ENCODE measurements at regions not wholly inside any gene's neighbourhood (a gene's known extent, or its start where the extent isn't known, plus 50 kb on each side); places are given as distances from the start of the nearest gene placed in this dataset.
"Not testable (repeated sequence)": the region's sequence is repeated elsewhere in the genome, so short reads cannot be mapped to it uniquely, and the experiment has no call there.

GRCh38 chr2:107530046-107530445 lies 296.6 kb upstream of the RGPD4 start:
- no peaks in the 10 kb centered on the region for H3K79me2 ChIP-seq (ENCODE audit: control insufficient read depth, insufficient read depth, low read length)
- TF ChIP-seq EZH2 (IDR thresholded peaks at IDR 0.05; ENCODE audit: borderline replicate concordance, insufficient read depth, low read depth, low read length, poor library complexity, severe bottlenecking) = no peak
- TF ChIP-seq, protein P1, sequence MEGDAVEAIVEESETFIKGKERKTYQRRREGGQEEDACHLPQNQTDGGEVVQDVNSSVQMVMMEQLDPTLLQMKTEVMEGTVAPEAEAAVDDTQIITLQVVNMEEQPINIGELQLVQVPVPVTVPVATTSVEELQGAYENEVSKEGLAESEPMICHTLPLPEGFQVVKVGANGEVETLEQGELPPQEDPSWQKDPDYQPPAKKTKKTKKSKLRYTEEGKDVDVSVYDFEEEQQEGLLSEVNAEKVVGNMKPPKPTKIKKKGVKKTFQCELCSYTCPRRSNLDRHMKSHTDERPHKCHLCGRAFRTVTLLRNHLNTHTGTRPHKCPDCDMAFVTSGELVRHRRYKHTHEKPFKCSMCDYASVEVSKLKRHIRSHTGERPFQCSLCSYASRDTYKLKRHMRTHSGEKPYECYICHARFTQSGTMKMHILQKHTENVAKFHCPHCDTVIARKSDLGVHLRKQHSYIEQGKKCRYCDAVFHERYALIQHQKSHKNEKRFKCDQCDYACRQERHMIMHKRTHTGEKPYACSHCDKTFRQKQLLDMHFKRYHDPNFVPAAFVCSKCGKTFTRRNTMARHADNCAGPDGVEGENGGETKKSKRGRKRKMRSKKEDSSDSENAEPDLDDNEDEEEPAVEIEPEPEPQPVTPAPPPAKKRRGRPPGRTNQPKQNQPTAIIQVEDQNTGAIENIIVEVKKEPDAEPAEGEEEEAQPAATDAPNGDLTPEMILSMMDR (IDR thresholded peaks at IDR 0.05) = no peak
- ATAC-seq (ENCODE audit: low read depth) = no peak
- no peaks in the 10 kb centered on the region for H3K9me3 ChIP-seq (ENCODE audit: control extremely low read depth in 1 of 3, control insufficient read depth in 2 of 3, insufficient read depth in 1 of 3, low read length in 2 of 3)
- H3K36me3 ChIP-seq (replicated peaks in 1 of 2; ENCODE audit: control extremely low read depth in 1 of 2, control insufficient read depth in 1 of 2, extremely low read depth in 1 of 2, insufficient read depth in 2 of 2, low read length in 1 of 2) = no peaks in the 10 kb centered on the region
- H3K4me2 ChIP-seq (replicated peaks; ENCODE audit: low read depth, low read length, poor library complexity, severe bottlenecking) = no peak overlapping the region
- Mint-ChIP-seq H3K9me3 (ENCODE audit: insufficient read depth) (peaks cover 9% of the 10 kb centered on the region), H3K4me1 (no peaks in the 10 kb centered on the region), H3K27ac (no peak overlapping the region), H3K4me3 (no peak overlapping the region), H3K27me3 (no peaks in the 10 kb centered on the region)
- whole genome bisulfite sequencing (ENCODE audit: insufficient coverage) = no CpG with 5 or more reads among the region's 1 CpG
- no peak overlapping the region for H3K4me3 ChIP-seq (ENCODE audit: control extremely low read depth in 1 of 5, extremely low read depth in 1 of 5, insufficient read depth in 1 of 5, low read depth in 2 of 5, low read length in 4 of 5)
- intact Hi-C loops (cut with micrococcal nuclease) = no loop called here
- H3K9ac ChIP-seq (ENCODE audit: low read length) = no peak overlapping the region
- H2AFZ ChIP-seq (ENCODE audit: insufficient read depth, low read depth, low read length, poor library complexity, severe bottlenecking) = no peak overlapping the region
- no peaks in the 10 kb centered on the region for H3K4me1 ChIP-seq (ENCODE audit: control insufficient read depth in 2 of 2, insufficient read depth in 2 of 2, low read length in 2 of 2)
- ChIA-PET CTCF (no interaction called here), POLR2A (no interaction called here)
- H4K20me1 ChIP-seq (ENCODE audit: control insufficient read depth, insufficient read depth, low read length, poor library complexity, severe bottlenecking) = no peaks in the 10 kb centered on the region
- no peak overlapping the region for H3K27ac ChIP-seq (ENCODE audit: low read length in 2 of 2)
- H3K27me3 ChIP-seq (replicated peaks in 1 of 4; ENCODE audit: control extremely low read depth in 1 of 4, control insufficient read depth in 3 of 4, insufficient read depth in 4 of 4, low read length in 3 of 4) = no peaks in the 10 kb centered on the region
- no peak for DNase-seq

DNA sequence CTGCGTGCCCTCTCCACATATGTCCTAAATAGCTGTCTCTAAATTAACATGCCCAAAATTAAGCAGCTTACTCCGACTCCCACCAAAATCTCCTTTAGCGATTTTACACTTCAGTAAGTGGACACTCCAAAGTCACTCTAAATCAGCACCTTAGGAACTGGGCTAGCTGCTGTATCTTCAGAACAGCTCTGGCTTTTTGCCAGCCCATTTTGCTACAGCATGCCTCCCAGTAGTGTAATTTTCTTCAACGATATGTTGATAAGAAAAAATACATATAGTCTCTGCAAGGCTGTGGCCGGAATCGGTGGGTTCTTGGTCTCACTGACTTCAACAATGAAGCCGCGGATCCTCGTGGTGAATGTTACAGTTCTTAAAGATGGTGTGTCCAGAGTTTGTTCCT lies 291.8 kb upstream of the RGPD4 start:
- intact Hi-C loops (cut with micrococcal nuclease) = no loop called here
- H4K20me1 ChIP-seq (ENCODE audit: control insufficient read depth, insufficient read depth, low read length, poor library complexity, severe bottlenecking) = no peaks in the 10 kb centered on the region
- H3K4me2 ChIP-seq (replicated peaks; ENCODE audit: low read depth, low read length, poor library complexity, severe bottlenecking) = no peak overlapping the region
- Mint-ChIP-seq H3K9me3 (ENCODE audit: insufficient read depth) (peaks cover 1% of the 10 kb centered on the region), H3K4me1 (no peaks in the 10 kb centered on the region), H3K27me3 (no peaks in the 10 kb centered on the region), H3K4me3 (no peak overlapping the region), H3K27ac (no peak overlapping the region)
- H3K27ac ChIP-seq (ENCODE audit: low read length in 2 of 2) = no peak overlapping the region
- H3K27me3 ChIP-seq (replicated peaks in 1 of 4; ENCODE audit: control extremely low read depth in 1 of 4, control insufficient read depth in 3 of 4, insufficient read depth in 4 of 4, low read length in 3 of 4) = no peaks in the 10 kb centered on the region
- no peak overlapping the region for H2AFZ ChIP-seq (ENCODE audit: insufficient read depth, low read depth, low read length, poor library complexity, severe bottlenecking)
- WGBS (ENCODE audit: insufficient coverage) = 93% methylated on average over 9 of the region's 9 CpGs
- no peak for ATAC-seq (ENCODE audit: low read depth)
- no peaks in the 10 kb centered on the region for H3K36me3 ChIP-seq (replicated peaks in 1 of 2; ENCODE audit: control extremely low read depth in 1 of 2, control insufficient read depth in 1 of 2, extremely low read depth in 1 of 2, insufficient read depth in 2 of 2, low read length in 1 of 2)
- no peak for TF ChIP-seq EZH2 (IDR thresholded peaks at IDR 0.05; ENCODE audit: borderline replicate concordance, insufficient read depth, low read depth, low read length, poor library complexity, severe bottlenecking)
- TF ChIP-seq, protein P1 (IDR thresholded peaks at IDR 0.05) = no peak
- H3K79me2 ChIP-seq (ENCODE audit: control insufficient read depth, insufficient read depth, low read length) = no peaks in the 10 kb centered on the region
- POLR2A ChIA-PET = no interaction called here
- DNase-seq = no peak
- peaks cover 0 to 7% (median 0%) of the 10 kb centered on the region in 3 donors for H3K9me3 ChIP-seq (ENCODE audit: control extremely low read depth in 1 of 3, control insufficient read depth in 2 of 3, insufficient read depth in 1 of 3, low read length in 2 of 3)
- no peak overlapping the region for H3K9ac ChIP-seq (ENCODE audit: low read length)
- no peaks in the 10 kb centered on the region for H3K4me1 ChIP-seq (ENCODE audit: control insufficient read depth in 2 of 2, insufficient read depth in 2 of 2, low read length in 2 of 2)
- CTCF ChIA-PET = no interaction called here
- no peak overlapping the region for H3K4me3 ChIP-seq (ENCODE audit: control extremely low read depth in 1 of 5, extremely low read depth in 1 of 5, insufficient read depth in 1 of 5, low read depth in 2 of 5, low read length in 4 of 5)

DNA sequence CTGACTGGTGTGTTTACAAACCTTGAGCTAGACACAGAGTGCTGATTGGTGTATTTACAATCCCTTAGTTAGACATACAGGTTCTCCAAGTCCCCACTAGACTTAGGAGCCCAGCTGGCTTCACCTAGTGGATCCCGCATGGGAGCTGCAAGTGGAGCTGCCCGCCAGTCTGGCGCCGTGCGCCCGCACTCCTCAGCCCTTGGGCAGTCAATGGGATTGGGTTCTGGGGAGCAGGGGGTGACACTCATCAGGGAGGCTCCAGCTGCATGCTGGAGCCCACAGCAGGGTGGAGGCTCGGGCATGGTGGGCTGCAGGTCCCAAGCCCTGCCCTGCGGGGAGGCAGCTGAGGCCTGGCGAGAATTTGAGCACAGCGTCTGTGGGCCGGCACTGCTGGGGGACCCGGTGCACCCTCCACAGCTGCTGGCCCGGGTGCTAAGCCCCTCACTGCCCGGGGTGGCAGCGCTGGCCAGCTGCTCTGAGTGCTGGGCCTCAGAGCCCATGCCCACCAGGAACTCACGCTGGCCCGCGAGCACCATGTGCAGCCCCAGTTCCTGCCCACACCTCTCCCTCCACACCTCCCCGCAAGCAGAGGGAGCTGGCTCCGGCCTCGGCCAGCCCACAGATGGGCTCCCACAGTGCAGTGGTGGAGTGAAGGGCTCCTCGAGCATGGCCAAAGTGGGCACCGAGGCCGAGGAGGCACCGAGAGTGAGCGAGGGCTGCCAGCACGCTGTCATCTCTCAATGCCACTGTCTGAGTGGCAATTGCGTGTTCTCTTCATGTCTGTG lies 290.6 kb upstream of the RGPD4 start:
- 86% methylated on average over 23 of the region's 28 CpGs for WGBS (ENCODE audit: insufficient coverage)
- intact Hi-C loops (cut with micrococcal nuclease); POLR2A ChIA-PET; ATAC-seq (ENCODE audit: low read depth); H3K4me3 Mint-ChIP-seq; H3K27me3 ChIP-seq (replicated peaks in 1 of 4; ENCODE audit: control extremely low read depth in 1 of 4, control insufficient read depth in 3 of 4, insufficient read depth in 4 of 4, low read length in 3 of 4); H3K4me2 ChIP-seq (replicated peaks; ENCODE audit: low read depth, low read length, poor library complexity, severe bottlenecking); H3K27ac ChIP-seq (ENCODE audit: low read length in 2 of 2); H3K4me1 Mint-ChIP-seq; H3K9ac ChIP-seq (ENCODE audit: low read length); H3K36me3 ChIP-seq (replicated peaks in 1 of 2; ENCODE audit: control extremely low read depth in 1 of 2, control insufficient read depth in 1 of 2, extremely low read depth in 1 of 2, insufficient read depth in 2 of 2, low read length in 1 of 2); H3K4me1 ChIP-seq (ENCODE audit: control insufficient read depth in 2 of 2, insufficient read depth in 2 of 2, low read length in 2 of 2); H4K20me1 ChIP-seq (ENCODE audit: control insufficient read depth, insufficient read depth, low read length, poor library complexity, severe bottlenecking); H3K27me3 Mint-ChIP-seq; H3K4me3 ChIP-seq (ENCODE audit: control extremely low read depth in 1 of 5, extremely low read depth in 1 of 5, insufficient read depth in 1 of 5, low read depth in 2 of 5, low read length in 4 of 5); H3K27ac Mint-ChIP-seq; H3K9me3 Mint-ChIP-seq (ENCODE audit: insufficient read depth); CTCF ChIA-PET; H3K79me2 ChIP-seq (ENCODE audit: control insufficient read depth, insufficient read depth, low read length); H3K9me3 ChIP-seq (ENCODE audit: control extremely low read depth in 1 of 3, control insufficient read depth in 2 of 3, insufficient read depth in 1 of 3, low read length in 2 of 3); DNase-seq; H2AFZ ChIP-seq (ENCODE audit: insufficient read depth, low read depth, low read length, poor library complexity, severe bottlenecking): not testable (repeated sequence)

Data from B cell (primary cell).